ENCODE measurements at regions not wholly inside any gene's neighbourhood (a gene's known extent, or its start where the extent isn't known, plus 50 kb on each side); places are given as distances from the start of the nearest gene placed in this dataset.

DNA sequence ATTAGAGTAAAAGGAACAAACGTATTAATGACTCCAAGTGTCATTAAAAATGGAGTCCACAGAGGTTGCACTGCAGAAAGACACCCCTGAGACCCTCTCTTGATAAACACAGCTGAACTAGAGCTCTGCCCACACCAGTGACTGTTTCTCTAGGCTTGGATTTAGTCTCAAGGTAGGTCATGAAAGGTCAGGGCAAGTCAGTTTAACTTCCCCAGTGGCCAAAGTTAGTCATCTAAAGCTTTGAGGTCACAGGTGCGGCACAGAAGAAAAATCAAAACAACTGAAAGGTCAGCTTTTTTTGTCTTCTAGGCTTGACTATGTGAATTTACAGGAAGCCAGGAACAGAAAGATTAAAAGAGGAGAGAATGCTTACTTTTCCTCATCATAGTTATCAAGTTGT is 749.6 kb downstream of the RAB28 start:
- no peaks in the 10 kb centered on the region for H3K4me1 ChIP-seq
- H3K9me3 ChIP-seq: no peaks in the 10 kb centered on the region
- TF ChIP-seq, protein P1, sequence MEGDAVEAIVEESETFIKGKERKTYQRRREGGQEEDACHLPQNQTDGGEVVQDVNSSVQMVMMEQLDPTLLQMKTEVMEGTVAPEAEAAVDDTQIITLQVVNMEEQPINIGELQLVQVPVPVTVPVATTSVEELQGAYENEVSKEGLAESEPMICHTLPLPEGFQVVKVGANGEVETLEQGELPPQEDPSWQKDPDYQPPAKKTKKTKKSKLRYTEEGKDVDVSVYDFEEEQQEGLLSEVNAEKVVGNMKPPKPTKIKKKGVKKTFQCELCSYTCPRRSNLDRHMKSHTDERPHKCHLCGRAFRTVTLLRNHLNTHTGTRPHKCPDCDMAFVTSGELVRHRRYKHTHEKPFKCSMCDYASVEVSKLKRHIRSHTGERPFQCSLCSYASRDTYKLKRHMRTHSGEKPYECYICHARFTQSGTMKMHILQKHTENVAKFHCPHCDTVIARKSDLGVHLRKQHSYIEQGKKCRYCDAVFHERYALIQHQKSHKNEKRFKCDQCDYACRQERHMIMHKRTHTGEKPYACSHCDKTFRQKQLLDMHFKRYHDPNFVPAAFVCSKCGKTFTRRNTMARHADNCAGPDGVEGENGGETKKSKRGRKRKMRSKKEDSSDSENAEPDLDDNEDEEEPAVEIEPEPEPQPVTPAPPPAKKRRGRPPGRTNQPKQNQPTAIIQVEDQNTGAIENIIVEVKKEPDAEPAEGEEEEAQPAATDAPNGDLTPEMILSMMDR (IDR thresholded peaks at IDR 0.05; ENCODE audit: insufficient read depth in 1 of 2, low read depth in 1 of 2, low read length in 1 of 2, severe bottlenecking in 1 of 2, unreplicated experiment in 1 of 2): no peak
- no peaks in the 10 kb centered on the region for H3K36me3 ChIP-seq (ENCODE audit: control insufficient read depth, insufficient read depth, low read length)
- H3K27me3 ChIP-seq (replicated peaks; ENCODE audit: control insufficient read depth, insufficient read depth, low read length): no peaks in the 10 kb centered on the region
- H3K4me1 Mint-ChIP-seq (ENCODE audit: low read depth, unreplicated experiment): no peaks in the 10 kb centered on the region
- H3K36me3 Mint-ChIP-seq (ENCODE audit: insufficient read depth, unreplicated experiment): no peaks in the 10 kb centered on the region
- no peak overlapping the region for H3K27ac Mint-ChIP-seq (ENCODE audit: unreplicated experiment)
- no peaks in the 10 kb centered on the region for H3K9me3 Mint-ChIP-seq (ENCODE audit: unreplicated experiment)
- H3K4me3 ChIP-seq (ENCODE audit: low read depth, low read length): no peak overlapping the region
- POLR2A ChIA-PET: no interaction called here
- CTCF ChIA-PET: no interaction called here
- BruUV-seq (replicated peaks): no TSS peak
- no peak overlapping the region for H3K4me3 Mint-ChIP-seq (ENCODE audit: unreplicated experiment)
- no peak for DNase-seq
- intact Hi-C loops (cut with micrococcal nuclease; ENCODE audit: unreplicated experiment): no loop called here
- H3K27me3 Mint-ChIP-seq (ENCODE audit: insufficient read depth, unreplicated experiment): peaks cover 10% of the 10 kb centered on the region

- Histone ChIP-seq H3K36me3 (ENCODE audit: control insufficient read depth, insufficient read depth, low read length) (no peaks in the 10 kb centered on the region), H3K4me1 (0 out of 2 replicates have a peak, but pooled peaks cover 2% of the 10 kb centered on the region), H3K27me3 (replicated peaks; ENCODE audit: control insufficient read depth, insufficient read depth, low read length) (no peaks in the 10 kb centered on the region), H3K4me3 (ENCODE audit: low read depth, low read length) (no peak overlapping the region), H3K9me3 (no peaks in the 10 kb centered on the region)
- ChIA-PET CTCF (no interaction called here), POLR2A (no interaction called here)
- H3K9me3 Mint-ChIP-seq (ENCODE audit: unreplicated experiment): no peaks in the 10 kb centered on the region
- TF ChIP-seq, protein P1 (IDR thresholded peaks at IDR 0.05; ENCODE audit: insufficient read depth in 1 of 2, low read depth in 1 of 2, low read length in 1 of 2, severe bottlenecking in 1 of 2, unreplicated experiment in 1 of 2): peak in 1 of 2 experiments; percentile 24
- no peak for DNase-seq
- H3K27ac Mint-ChIP-seq (ENCODE audit: unreplicated experiment): no peak overlapping the region
- BruUV-seq (replicated peaks): no TSS peak
- no peaks in the 10 kb centered on the region for H3K36me3 Mint-ChIP-seq (ENCODE audit: insufficient read depth, unreplicated experiment)
- H3K4me1 Mint-ChIP-seq (ENCODE audit: low read depth, unreplicated experiment): no peaks in the 10 kb centered on the region
- peaks cover 16% of the 10 kb centered on the region for H3K27me3 Mint-ChIP-seq (ENCODE audit: insufficient read depth, unreplicated experiment)
- no peak overlapping the region for H3K4me3 Mint-ChIP-seq (ENCODE audit: unreplicated experiment)
- intact Hi-C loops (cut with micrococcal nuclease; ENCODE audit: unreplicated experiment): loop anchor here (1.0 to 5.0 kb wide), 3 partner anchors 123 to 925 kb away; no protein-coding TSS in a partner anchor
Observed at GRCh38 chr4:12729384-12729783, 754.8 kb downstream of the RAB28 start.

DNA sequence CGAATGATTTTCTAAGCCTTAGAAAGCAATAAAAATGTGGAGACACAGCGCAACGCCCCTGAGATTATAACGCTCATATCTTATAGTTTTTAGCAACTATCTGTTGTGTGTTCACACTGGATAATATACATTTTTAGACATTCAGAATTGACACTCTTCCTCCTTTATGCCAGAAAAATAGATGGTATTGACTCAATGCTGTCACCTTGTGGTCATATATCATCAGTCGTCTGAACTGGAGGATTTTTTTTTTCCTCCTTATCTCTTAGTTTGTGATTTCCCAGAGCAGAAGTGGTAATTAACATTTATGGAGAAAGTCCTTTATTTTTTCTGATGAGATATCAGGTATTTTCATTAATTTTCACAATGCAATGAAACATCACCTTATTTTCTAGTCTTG is 759.6 kb downstream of the RAB28 start:
- H3K4me3 ChIP-seq (ENCODE audit: low read depth, low read length): no peak overlapping the region
- CTCF ChIA-PET: no interaction called here
- TF ChIP-seq, protein P1 (IDR thresholded peaks at IDR 0.05; ENCODE audit: insufficient read depth in 1 of 2, low read depth in 1 of 2, low read length in 1 of 2, severe bottlenecking in 1 of 2, unreplicated experiment in 1 of 2): peak; percentile 46 to 76
- H3K9me3 ChIP-seq: no peaks in the 10 kb centered on the region
- peaks cover 6% of the 10 kb centered on the region for H3K27me3 Mint-ChIP-seq (ENCODE audit: insufficient read depth, unreplicated experiment)
- no peaks in the 10 kb centered on the region for H3K9me3 Mint-ChIP-seq (ENCODE audit: unreplicated experiment)
- intact Hi-C loops (cut with micrococcal nuclease; ENCODE audit: unreplicated experiment): loop anchor here (1.0 kb wide), 2 partner anchors 45 to 91 kb away; no protein-coding TSS in a partner anchor
- H3K27ac Mint-ChIP-seq (ENCODE audit: unreplicated experiment): no peak overlapping the region
- H3K4me1 ChIP-seq: 0 out of 2 replicates have a peak, but pooled peaks cover 5% of the 10 kb centered on the region
- no TSS peak for BruUV-seq (replicated peaks)
- H3K4me3 Mint-ChIP-seq (ENCODE audit: unreplicated experiment): peak overlapping the region; percentile 18
- no peaks in the 10 kb centered on the region for H3K27me3 ChIP-seq (replicated peaks; ENCODE audit: control insufficient read depth, insufficient read depth, low read length)
- DNase-seq: peak in 1 of 2 experiments; percentile 28
- H3K36me3 ChIP-seq (ENCODE audit: control insufficient read depth, insufficient read depth, low read length): no peaks in the 10 kb centered on the region
- no peaks in the 10 kb centered on the region for H3K36me3 Mint-ChIP-seq (ENCODE audit: insufficient read depth, unreplicated experiment)
- POLR2A ChIA-PET: no interaction called here
- peaks cover 7% of the 10 kb centered on the region for H3K4me1 Mint-ChIP-seq (ENCODE audit: low read depth, unreplicated experiment)

Data from Caco-2 (cell line).